ENCODE measurements at regions not wholly inside any gene's neighbourhood (a gene's known extent, or its start where the extent isn't known, plus 50 kb on each side); places are given as distances from the start of the nearest gene placed in this dataset.

DNA sequence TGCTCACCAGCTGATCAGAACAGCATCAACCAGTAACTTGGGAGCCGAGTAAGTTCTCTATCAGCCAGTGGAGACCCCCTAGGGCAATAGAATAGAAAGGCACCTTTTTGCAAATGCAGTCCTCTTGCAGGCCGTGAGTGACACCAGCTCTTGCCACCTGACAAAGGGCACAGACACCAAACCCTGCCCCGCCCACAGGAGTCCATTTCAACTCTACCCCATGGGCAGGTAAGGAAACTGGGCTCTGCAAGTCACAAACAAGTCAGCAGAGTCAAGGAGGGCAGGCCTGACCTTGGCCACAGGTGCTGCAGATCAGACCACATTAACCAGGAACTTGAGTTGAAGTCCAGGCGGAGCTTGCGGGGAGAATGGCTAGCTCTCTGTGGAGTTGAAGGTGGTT is 77.4 kb upstream of the SPATA13 start:
- no peaks in the 10 kb centered on the region for H3K9me3 ChIP-seq
- no peak overlapping the region for H3K4me3 ChIP-seq
- peaks cover 9% of the 10 kb centered on the region for H3K4me1 ChIP-seq (ENCODE audit: low read depth)
- intact Hi-C loops (cut with DNase I, micrococcal nuclease), result no loop called here
- ATAC-seq (no peak), DNase-seq (no peak)
- no peaks in the 10 kb centered on the region for H3K36me3 ChIP-seq (ENCODE audit: low read depth)
- TF ChIP-seq, protein P1, sequence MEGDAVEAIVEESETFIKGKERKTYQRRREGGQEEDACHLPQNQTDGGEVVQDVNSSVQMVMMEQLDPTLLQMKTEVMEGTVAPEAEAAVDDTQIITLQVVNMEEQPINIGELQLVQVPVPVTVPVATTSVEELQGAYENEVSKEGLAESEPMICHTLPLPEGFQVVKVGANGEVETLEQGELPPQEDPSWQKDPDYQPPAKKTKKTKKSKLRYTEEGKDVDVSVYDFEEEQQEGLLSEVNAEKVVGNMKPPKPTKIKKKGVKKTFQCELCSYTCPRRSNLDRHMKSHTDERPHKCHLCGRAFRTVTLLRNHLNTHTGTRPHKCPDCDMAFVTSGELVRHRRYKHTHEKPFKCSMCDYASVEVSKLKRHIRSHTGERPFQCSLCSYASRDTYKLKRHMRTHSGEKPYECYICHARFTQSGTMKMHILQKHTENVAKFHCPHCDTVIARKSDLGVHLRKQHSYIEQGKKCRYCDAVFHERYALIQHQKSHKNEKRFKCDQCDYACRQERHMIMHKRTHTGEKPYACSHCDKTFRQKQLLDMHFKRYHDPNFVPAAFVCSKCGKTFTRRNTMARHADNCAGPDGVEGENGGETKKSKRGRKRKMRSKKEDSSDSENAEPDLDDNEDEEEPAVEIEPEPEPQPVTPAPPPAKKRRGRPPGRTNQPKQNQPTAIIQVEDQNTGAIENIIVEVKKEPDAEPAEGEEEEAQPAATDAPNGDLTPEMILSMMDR (IDR thresholded peaks at IDR 0.05), result no peak

DNA sequence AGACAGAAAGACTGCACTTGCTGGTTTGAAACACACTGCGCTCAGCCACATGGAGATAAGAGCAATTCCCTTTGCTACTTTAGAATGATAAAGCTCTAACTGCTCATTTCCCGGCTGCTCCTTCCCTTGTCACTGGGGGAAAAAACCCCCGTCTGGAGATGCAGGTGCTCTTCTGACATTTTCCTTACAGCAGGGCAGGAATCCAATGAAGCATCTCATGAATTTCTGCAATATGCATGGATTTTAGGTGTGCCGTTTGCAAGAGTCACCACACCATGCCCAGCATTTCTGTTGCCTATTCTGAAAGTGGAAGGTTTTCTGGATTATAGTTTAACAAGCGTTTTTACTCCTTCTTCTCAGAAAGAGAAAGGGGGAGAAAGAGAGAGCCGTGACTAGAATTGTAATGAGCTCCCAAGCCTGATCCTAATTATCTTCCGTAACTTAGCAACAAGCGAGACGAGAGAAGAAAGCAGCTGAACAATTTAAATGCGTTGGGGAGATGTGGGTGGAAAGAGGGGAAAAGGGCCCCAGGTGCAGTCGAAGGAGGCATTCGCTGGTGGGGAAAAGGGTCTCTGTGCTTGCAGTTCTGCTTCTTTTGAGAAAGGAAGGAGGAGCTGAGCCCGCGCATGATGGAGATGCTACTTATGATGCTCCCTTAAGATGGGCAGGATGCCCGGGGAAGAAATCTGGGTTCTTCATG is 76.6 kb upstream of the SPATA13 start:
- intact Hi-C loops (cut with DNase I, micrococcal nuclease), result no loop called here
- Histone ChIP-seq H3K4me3 (no peak overlapping the region), H3K36me3 (ENCODE audit: low read depth) (no peaks in the 10 kb centered on the region), H3K4me1 (ENCODE audit: low read depth) (peaks cover 9% of the 10 kb centered on the region), H3K9me3 (no peaks in the 10 kb centered on the region)
- no peak for DNase-seq
- TF ChIP-seq, protein P1 (IDR thresholded peaks at IDR 0.05), result no peak
- ATAC-seq, result no peak

DNA sequence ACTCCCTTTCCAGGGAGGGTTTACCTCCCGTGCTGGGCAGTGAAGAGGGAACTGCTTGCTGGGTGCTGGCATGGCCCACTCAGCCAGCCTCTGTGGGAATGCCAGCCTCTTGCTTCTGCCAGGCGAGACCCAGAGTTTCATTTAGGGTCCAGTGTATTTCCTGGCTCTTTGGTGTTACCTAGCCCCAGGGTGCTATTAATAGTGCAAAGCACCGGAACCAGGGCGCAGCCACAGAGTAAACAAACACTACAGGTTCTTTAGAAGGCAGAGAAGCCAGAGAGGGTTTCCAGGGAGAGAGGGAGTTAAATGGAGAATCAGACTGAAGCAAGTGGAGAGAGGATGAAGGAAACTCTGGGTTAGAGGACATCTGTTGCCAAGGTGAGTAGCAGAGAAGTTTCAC is 74.9 kb upstream of the SPATA13 start:
- H3K9me3 ChIP-seq, result no peaks in the 10 kb centered on the region
- peaks cover 9% of the 10 kb centered on the region for H3K4me1 ChIP-seq (ENCODE audit: low read depth)
- ATAC-seq, result peak; percentile 36
- DNase-seq, result no peak
- H3K4me3 ChIP-seq, result no peak overlapping the region
- H3K36me3 ChIP-seq (ENCODE audit: low read depth), result no peaks in the 10 kb centered on the region
- intact Hi-C loops (cut with DNase I, micrococcal nuclease), result no loop called here
- TF ChIP-seq, protein P1 (IDR thresholded peaks at IDR 0.05), result no peak

GRCh38 chr13:24086642-24087041 is 73.9 kb upstream of the SPATA13 start:
- H3K4me3 ChIP-seq, result no peak overlapping the region
- TF ChIP-seq, protein P1 (IDR thresholded peaks at IDR 0.05), result no peak
- H3K9me3 ChIP-seq, result no peaks in the 10 kb centered on the region
- intact Hi-C loops (cut with DNase I, micrococcal nuclease), result no loop called here
- ATAC-seq, result no peak
- peaks cover 9% of the 10 kb centered on the region for H3K4me1 ChIP-seq (ENCODE audit: low read depth)
- DNase-seq, result no peak
- H3K36me3 ChIP-seq (ENCODE audit: low read depth), result no peaks in the 10 kb centered on the region

GRCh38 chr13:24087605-24088225 is 72.8 kb upstream of the SPATA13 start:
- TF ChIP-seq, protein P1 (IDR thresholded peaks at IDR 0.05), result no peak
- peak; percentile 93 for ATAC-seq
- peaks cover 9% of the 10 kb centered on the region for H3K4me1 ChIP-seq (ENCODE audit: low read depth)
- H3K4me3 ChIP-seq, result no peak overlapping the region
- no peaks in the 10 kb centered on the region for H3K36me3 ChIP-seq (ENCODE audit: low read depth)
- peak; percentile 65 to 81 (median 76) for DNase-seq
- no peaks in the 10 kb centered on the region for H3K9me3 ChIP-seq
- intact Hi-C loops (cut with DNase I, micrococcal nuclease), result no loop called here

Measured in mucosa of descending colon (tissue), 3 donors.